ENCODE measurements at regions not wholly inside any gene's neighbourhood (a gene's known extent, or its start where the extent isn't known, plus 50 kb on each side); places are given as distances from the start of the nearest gene placed in this dataset.

DNA sequence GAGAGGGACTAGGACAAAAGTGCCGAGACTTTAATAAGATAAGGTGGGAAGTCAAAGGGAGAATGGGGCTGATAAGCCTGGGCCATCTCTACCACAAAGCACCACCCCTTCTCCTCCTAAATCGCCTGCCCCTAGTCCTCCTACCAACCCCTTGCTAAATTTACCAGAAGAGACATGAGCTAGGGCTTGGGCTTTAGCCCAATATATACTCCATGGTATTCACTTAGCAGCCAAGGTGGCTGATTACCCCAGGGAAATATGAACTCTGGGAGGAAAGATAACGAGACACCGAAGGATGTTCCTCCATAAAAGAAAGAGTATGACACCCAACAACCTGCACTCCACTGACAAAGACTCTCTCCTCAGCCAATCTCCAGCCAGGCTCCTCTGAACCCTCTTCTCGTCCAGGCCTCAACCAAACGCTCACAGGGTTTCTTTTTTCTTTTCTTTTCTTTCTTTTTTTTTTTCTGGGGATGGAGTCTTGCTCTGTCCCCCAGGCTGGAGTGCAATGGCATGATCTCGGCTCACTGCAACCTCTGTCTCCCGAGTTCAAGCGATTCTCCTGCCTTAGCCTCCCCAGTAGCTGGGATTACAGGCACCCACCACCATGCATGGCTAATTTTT, 610.2 kb downstream of the UQCRFS1 start:
- TF ChIP-seq, protein P1, sequence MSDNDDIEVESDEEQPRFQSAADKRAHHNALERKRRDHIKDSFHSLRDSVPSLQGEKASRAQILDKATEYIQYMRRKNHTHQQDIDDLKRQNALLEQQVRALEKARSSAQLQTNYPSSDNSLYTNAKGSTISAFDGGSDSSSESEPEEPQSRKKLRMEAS (IDR thresholded peaks at IDR 0.05): no peak
- TF ChIP-seq, protein P2, sequence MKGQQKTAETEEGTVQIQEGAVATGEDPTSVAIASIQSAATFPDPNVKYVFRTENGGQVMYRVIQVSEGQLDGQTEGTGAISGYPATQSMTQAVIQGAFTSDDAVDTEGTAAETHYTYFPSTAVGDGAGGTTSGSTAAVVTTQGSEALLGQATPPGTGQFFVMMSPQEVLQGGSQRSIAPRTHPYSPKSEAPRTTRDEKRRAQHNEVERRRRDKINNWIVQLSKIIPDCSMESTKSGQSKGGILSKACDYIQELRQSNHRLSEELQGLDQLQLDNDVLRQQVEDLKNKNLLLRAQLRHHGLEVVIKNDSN (IDR thresholded peaks at IDR 0.05): no peak
- no peak for TF ChIP-seq TEAD4 (IDR thresholded peaks at IDR 0.05)
- TF ChIP-seq NFIC (IDR thresholded peaks at IDR 0.05): no peak
- no peak for TF ChIP-seq TAF1 (IDR thresholded peaks at IDR 0.05; ENCODE audit: low read depth)
- TF ChIP-seq, protein P3, sequence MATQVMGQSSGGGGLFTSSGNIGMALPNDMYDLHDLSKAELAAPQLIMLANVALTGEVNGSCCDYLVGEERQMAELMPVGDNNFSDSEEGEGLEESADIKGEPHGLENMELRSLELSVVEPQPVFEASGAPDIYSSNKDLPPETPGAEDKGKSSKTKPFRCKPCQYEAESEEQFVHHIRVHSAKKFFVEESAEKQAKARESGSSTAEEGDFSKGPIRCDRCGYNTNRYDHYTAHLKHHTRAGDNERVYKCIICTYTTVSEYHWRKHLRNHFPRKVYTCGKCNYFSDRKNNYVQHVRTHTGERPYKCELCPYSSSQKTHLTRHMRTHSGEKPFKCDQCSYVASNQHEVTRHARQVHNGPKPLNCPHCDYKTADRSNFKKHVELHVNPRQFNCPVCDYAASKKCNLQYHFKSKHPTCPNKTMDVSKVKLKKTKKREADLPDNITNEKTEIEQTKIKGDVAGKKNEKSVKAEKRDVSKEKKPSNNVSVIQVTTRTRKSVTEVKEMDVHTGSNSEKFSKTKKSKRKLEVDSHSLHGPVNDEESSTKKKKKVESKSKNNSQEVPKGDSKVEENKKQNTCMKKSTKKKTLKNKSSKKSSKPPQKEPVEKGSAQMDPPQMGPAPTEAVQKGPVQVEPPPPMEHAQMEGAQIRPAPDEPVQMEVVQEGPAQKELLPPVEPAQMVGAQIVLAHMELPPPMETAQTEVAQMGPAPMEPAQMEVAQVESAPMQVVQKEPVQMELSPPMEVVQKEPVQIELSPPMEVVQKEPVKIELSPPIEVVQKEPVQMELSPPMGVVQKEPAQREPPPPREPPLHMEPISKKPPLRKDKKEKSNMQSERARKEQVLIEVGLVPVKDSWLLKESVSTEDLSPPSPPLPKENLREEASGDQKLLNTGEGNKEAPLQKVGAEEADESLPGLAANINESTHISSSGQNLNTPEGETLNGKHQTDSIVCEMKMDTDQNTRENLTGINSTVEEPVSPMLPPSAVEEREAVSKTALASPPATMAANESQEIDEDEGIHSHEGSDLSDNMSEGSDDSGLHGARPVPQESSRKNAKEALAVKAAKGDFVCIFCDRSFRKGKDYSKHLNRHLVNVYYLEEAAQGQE (IDR thresholded peaks at IDR 0.05; ENCODE audit: low read depth): no peak
- TF ChIP-seq CEBPB (IDR thresholded peaks at IDR 0.05): no peak
- no peak for TF ChIP-seq YY1 (IDR thresholded peaks at IDR 0.05; ENCODE audit: low read depth)
- TF ChIP-seq CREB1 (IDR thresholded peaks at IDR 0.05; ENCODE audit: low read depth): no peak
- TF ChIP-seq FOXM1 (IDR thresholded peaks at IDR 0.05; ENCODE audit: borderline replicate concordance, low read depth): no peak

DNA sequence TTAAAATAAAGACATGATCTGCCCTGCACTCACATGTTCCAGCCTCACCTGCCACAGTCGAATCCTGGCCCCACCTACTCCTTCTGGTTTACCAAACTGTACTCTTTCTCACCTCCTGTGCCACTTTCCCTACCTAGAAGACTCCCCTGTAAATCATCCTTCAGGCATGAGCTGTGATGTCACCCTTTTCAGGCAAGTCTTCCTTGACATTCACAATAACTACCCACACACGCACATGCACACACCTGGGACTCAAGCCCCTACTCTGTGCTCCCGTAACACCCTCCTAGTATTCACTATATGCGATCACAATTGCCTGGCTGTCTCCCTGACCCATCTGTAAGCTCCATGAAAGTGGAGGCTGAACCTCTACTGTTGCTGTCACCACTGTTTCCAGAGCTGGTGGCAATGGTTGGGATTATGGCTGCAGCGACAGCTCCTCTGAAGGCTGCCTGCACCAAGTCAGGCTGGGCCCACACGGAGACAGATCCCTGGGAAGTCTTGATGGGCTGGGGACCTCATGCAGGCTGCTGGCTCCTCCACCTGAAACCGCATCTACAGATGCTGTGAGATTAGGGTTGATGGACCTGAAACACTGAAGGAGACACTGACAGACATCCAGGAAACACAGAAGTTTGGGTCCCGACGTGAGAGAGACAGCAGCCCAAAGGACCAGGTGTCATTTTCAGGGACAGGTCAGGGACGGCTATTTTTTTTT, 611.1 kb downstream of the UQCRFS1 start:
- TF ChIP-seq ZBTB7A (IDR thresholded peaks at IDR 0.05; ENCODE audit: low read depth): no peak

DNA sequence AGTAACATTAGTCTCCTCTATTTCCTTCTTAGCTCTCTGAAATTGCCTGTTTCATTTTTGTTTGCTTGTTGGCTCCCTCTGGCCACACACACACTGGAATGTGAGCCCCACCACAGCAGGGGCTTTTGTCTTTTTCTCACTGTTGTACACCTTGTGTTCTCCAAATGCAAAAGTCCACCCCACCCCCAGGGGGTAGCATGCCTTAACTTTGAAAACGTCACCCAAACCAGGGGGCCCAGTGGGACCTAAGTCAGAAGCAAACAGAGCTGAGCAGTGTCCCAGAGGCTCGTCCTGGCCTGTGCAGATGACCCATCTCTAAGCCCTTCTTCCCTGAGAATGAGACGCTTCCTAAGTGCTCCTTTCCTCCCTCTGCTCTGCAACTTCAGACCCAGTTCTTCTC, 614.1 kb downstream of the UQCRFS1 start:
- TF ChIP-seq NFIC (IDR thresholded peaks at IDR 0.05) (no peak), EGR1 (IDR thresholded peaks at IDR 0.05) (no peak), YY1 (IDR thresholded peaks at IDR 0.05; ENCODE audit: low read depth) (no peak), TAF1 (IDR thresholded peaks at IDR 0.05; ENCODE audit: low read depth) (no peak), TEAD4 (IDR thresholded peaks at IDR 0.05) (no peak), EP300 (IDR thresholded peaks at IDR 0.05; ENCODE audit: borderline replicate concordance) (no peak), CEBPB (IDR thresholded peaks at IDR 0.05) (no peak), RAD21 (IDR thresholded peaks at IDR 0.05; ENCODE audit: low read depth) (no peak), FOXM1 (IDR thresholded peaks at IDR 0.05; ENCODE audit: borderline replicate concordance, low read depth) (no peak), ZBTB7A (IDR thresholded peaks at IDR 0.05; ENCODE audit: low read depth) (no peak)
- TF ChIP-seq, protein P1 (IDR thresholded peaks at IDR 0.05): no peak
- TF ChIP-seq, protein P3 (IDR thresholded peaks at IDR 0.05; ENCODE audit: low read depth): no peak
- TF ChIP-seq, protein P2 (IDR thresholded peaks at IDR 0.05): no peak

DNA sequence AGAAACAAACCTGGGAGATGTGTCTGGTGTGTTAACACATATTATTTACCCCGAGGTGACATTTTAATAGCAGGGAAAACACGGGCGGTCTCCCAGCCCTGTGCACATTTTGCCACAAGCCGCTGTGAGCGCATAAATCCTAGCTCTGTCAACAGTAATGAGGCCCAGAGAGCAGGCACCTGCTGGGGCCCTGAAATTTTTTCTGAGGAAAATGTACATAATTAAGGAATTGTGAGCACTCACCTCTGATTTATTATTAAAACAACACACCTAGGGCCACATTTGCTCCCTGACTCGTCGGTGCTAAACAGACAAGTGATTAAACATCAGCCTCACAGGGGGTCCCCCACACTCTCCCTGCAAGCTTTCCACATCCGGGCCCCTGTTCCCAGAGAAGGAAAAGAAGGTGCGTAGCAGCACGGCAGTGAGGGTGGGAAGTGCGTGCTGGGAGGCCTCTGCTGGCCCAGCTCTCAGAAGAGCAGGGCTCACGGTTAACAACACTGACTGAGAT, 616.3 kb downstream of the UQCRFS1 start:
- TF ChIP-seq EGR1 (IDR thresholded peaks at IDR 0.05) (no peak), FOXM1 (IDR thresholded peaks at IDR 0.05; ENCODE audit: borderline replicate concordance, low read depth) (no peak), CREB1 (IDR thresholded peaks at IDR 0.05; ENCODE audit: low read depth) (no peak), TEAD4 (IDR thresholded peaks at IDR 0.05) (no peak), RAD21 (IDR thresholded peaks at IDR 0.05; ENCODE audit: low read depth) (no peak), CEBPB (IDR thresholded peaks at IDR 0.05) (no peak), EP300 (IDR thresholded peaks at IDR 0.05; ENCODE audit: borderline replicate concordance) (no peak), ZBTB7A (IDR thresholded peaks at IDR 0.05; ENCODE audit: low read depth) (no peak), NFIC (IDR thresholded peaks at IDR 0.05) (no peak), YY1 (IDR thresholded peaks at IDR 0.05; ENCODE audit: low read depth) (no peak), TAF1 (IDR thresholded peaks at IDR 0.05; ENCODE audit: low read depth) (no peak), TCF12 (IDR thresholded peaks at IDR 0.05; ENCODE audit: low read depth) (no peak)
- TF ChIP-seq, protein P3 (IDR thresholded peaks at IDR 0.05; ENCODE audit: low read depth): no peak
- TF ChIP-seq, protein P2 (IDR thresholded peaks at IDR 0.05): no peak
- TF ChIP-seq, protein P1 (IDR thresholded peaks at IDR 0.05): no peak

Data from Ishikawa (cell line).